ENCODE measurements at regions not wholly inside any gene's neighbourhood (a gene's known extent, or its start where the extent isn't known, plus 50 kb on each side); places are given as distances from the start of the nearest gene placed in this dataset.

GRCh38 chr6:15946701-15947385 is 182.0 kb upstream of the MYLIP start:
- WGBS, 3 donors: 70 to 86% (median 73%) methylated on average over 4 of the region's 4 CpGs
- H3K4me3 ChIP-seq: no peak overlapping the region

GRCh38 chr6:15945593-15946159 is 183.2 kb upstream of the MYLIP start:
- no peak for DNase-seq
- Histone ChIP-seq H3K4me1 (ENCODE audit: insufficient read depth) (no peaks in the 10 kb centered on the region), H3K4me3 (no peak overlapping the region), H3K9me3 (no peaks in the 10 kb centered on the region), H3K27me3 (no peaks in the 10 kb centered on the region), H3K27ac (no peak overlapping the region), H3K36me3 (no peaks in the 10 kb centered on the region)
- intact Hi-C loops (cut with DNase I): no loop called here
- 67 to 69% (median 68%) methylated on average over 2 of the region's 2 CpGs for WGBS, 3 donors
- TF ChIP-seq POLR2A (IDR thresholded peaks at IDR 0.05): no peak
- TF ChIP-seq EP300 (IDR thresholded peaks at IDR 0.05): no peak
- TF ChIP-seq CTCF (IDR thresholded peaks at IDR 0.05): no peak

More at GRCh38 chr6:15946701-15947385, 182.0 kb upstream of the MYLIP start:
- Histone ChIP-seq H3K27me3 (no peaks in the 10 kb centered on the region), H3K27ac (no peak overlapping the region), H3K9me3 (no peaks in the 10 kb centered on the region), H3K4me1 (ENCODE audit: insufficient read depth) (no peaks in the 10 kb centered on the region), H3K36me3 (no peaks in the 10 kb centered on the region)
- no peak for TF ChIP-seq EP300 (IDR thresholded peaks at IDR 0.05)
- TF ChIP-seq POLR2A (IDR thresholded peaks at IDR 0.05): no peak
- TF ChIP-seq CTCF (IDR thresholded peaks at IDR 0.05): no peak
- intact Hi-C loops (cut with DNase I): no loop called here
- DNase-seq: no peak

DNA sequence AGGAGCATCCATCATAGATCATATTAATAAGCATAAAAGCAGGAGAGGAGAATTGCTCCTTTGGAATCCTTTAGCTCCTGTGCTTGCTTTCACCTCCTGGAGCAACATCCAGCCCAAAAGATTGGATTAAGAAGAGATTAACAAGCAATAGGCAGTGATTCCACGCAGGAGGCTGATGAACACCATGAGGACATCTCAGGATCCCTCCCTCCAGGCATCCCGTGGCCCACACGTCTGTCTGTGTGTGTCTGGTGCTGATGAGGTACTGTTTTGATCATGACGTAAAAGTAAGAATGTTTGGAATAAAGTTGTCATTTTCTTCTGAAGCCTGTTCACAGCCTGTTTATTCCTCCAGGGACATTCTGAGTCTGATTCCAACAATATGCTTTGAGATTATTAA is 185.5 kb upstream of the MYLIP start:
- TF ChIP-seq CTCF (IDR thresholded peaks at IDR 0.05) (no peak), EP300 (IDR thresholded peaks at IDR 0.05) (no peak), POLR2A (IDR thresholded peaks at IDR 0.05) (no peak)
- WGBS, 3 donors: 72 to 87% (median 74%) methylated on average over 4 of the region's 4 CpGs
- H3K27ac ChIP-seq: no peak overlapping the region
- no peaks in the 10 kb centered on the region for H3K9me3 ChIP-seq
- no peaks in the 10 kb centered on the region for H3K27me3 ChIP-seq
- intact Hi-C loops (cut with DNase I): no loop called here
- H3K4me3 ChIP-seq: no peak overlapping the region
- no peaks in the 10 kb centered on the region for H3K36me3 ChIP-seq
- no peaks in the 10 kb centered on the region for H3K4me1 ChIP-seq (ENCODE audit: insufficient read depth)
- no peak for DNase-seq

GRCh38 chr6:15941168-15941567 is 187.7 kb upstream of the MYLIP start:
- WGBS, 3 donors: 87 to 95% (median 91%) methylated on average over 2 of the region's 2 CpGs
- no peak for DNase-seq
- Histone ChIP-seq H3K27ac (no peak overlapping the region), H3K36me3 (no peaks in the 10 kb centered on the region), H3K4me3 (no peak overlapping the region), H3K27me3 (no peaks in the 10 kb centered on the region), H3K9me3 (no peaks in the 10 kb centered on the region), H3K4me1 (ENCODE audit: insufficient read depth) (no peaks in the 10 kb centered on the region)
- intact Hi-C loops (cut with DNase I): no loop called here
- TF ChIP-seq EP300 (IDR thresholded peaks at IDR 0.05) (no peak), CTCF (IDR thresholded peaks at IDR 0.05) (no peak), POLR2A (IDR thresholded peaks at IDR 0.05) (no peak)

Data from ovary (tissue), 7 donors.